GM12878 (cell line): ENCODE measurements at regions not wholly inside any gene's neighbourhood (a gene's known extent, or its start where the extent isn't known, plus 50 kb on each side); places are given as distances from the start of the nearest gene placed in this dataset.

Experiments used
- ATAC-seq: fragments of 200-7000 bp; cut with Tn5 transposase; 3 replicates; pipeline ENCODE4 v1.9.1; 2020; ENCODE audit warnings: mild to moderate bottlenecking, moderate library complexity
- BruUV-seq: library from RNA; stranded (reverse); fragments of 400-500 nt; replicated peaks from 2 replicates; lab custom pipeline; 2021; lab: Mats Ljungman, UMichigan
- CTCF ChIA-PET: fragments of 300-600 bp; sonication (Branson Sonifier 250); formaldehyde crosslinking; extraction: SDS; loops from one replicate; lab custom pipeline; 2021; ENCODE audit warnings: inconsistent platforms; lab: Yijun Ruan, JAX
- POLR2A ChIA-PET: fragments of 350-600 bp; formaldehyde crosslinking; extraction: SDS; loops from one replicate; lab custom pipeline; 2021; ENCODE audit warnings: inconsistent platforms; lab: Charles Lee
- RAD21 ChIA-PET: fragments of 300-600 bp; sonication (Branson Sonifier 250); formaldehyde crosslinking; loops from one replicate; lab custom pipeline; 2023; ENCODE audit warnings: antibody characterized with exemption; ENCODE audit not compliant: unreplicated experiment; lab: Charles Lee
- SMC1A ChIA-PET: fragments of 300-600 bp; sonication (Branson Sonifier 250); formaldehyde crosslinking; loops from one replicate; lab custom pipeline; 2023; ENCODE audit not compliant: unreplicated experiment, uncharacterized antibody; lab: Charles Lee
- DNase-seq: peaks from one replicate; pipeline ENCODE4 v3.0.0-alpha.2; 2011; ENCODE audit warnings: low read depth, low spot score
- FAIRE-seq: peaks from 3 replicates; lab custom pipeline; 2011; peaks lifted over from hg19 to GRCh38; lab: Jason Lieb, UNC
- H2AFZ ChIP-seq: 2 replicates; pipeline ENCODE4 v1.6.0; 2011; ENCODE audit warnings: low read depth, low read length, control low read depth; ENCODE audit not compliant: control insufficient read depth
- H3K27ac ChIP-seq: 2 replicates; pipeline ENCODE4 v1.5.1; 2011; ENCODE audit warnings: control low read depth; ENCODE audit not compliant: control insufficient read depth, insufficient read depth
- H3K27me3 ChIP-seq, 2 experiments: replicated peaks in 1 of 2; 2 replicates each; pipeline versions ENCODE4 v1.6.0 to v1.6.1; 2011; ENCODE audit warnings: low read length in 1 of 2; ENCODE audit not compliant: control insufficient read depth in 2 of 2, insufficient read depth in 2 of 2
- H3K36me3 ChIP-seq, 2 experiments: 2 replicates each; pipeline ENCODE4 v1.5.1; 2011; ENCODE audit warnings: low read length in 1 of 2; ENCODE audit not compliant: control insufficient read depth in 2 of 2, insufficient read depth in 2 of 2
- H3K4me1 ChIP-seq: 2 replicates; pipeline ENCODE4 v1.6.1; 2011; ENCODE audit warnings: mild to moderate bottlenecking, low read length, moderate library complexity, mixed read lengths; ENCODE audit not compliant: control insufficient read depth, insufficient read depth
- H3K4me2 ChIP-seq: 2 replicates; pipeline ENCODE4 v1.6.0; 2011; ENCODE audit warnings: control low read depth; ENCODE audit not compliant: control insufficient read depth, insufficient read depth
- H3K4me3 ChIP-seq: fragments of 200-600 bp; sonication (generic); 2 replicates; pipeline ENCODE4 v1.5.1; 2016
- H3K79me2 ChIP-seq: 2 replicates; pipeline ENCODE4 v1.6.0; 2011; ENCODE audit warnings: low read length; ENCODE audit not compliant: control insufficient read depth, insufficient read depth
- H3K9ac ChIP-seq: 2 replicates; pipeline ENCODE4 v1.8.0; 2011; ENCODE audit warnings: low read length, control low read depth, mixed read lengths; ENCODE audit not compliant: control insufficient read depth, insufficient read depth
- H3K9me3 ChIP-seq: replicated peaks from 3 replicates; pipeline ENCODE4 v1.5.1; 2011; ENCODE audit warnings: mild to moderate bottlenecking, low read length; ENCODE audit not compliant: control insufficient read depth, insufficient read depth
- H4K20me1 ChIP-seq: 2 replicates; pipeline ENCODE4 v1.6.0; 2011; ENCODE audit not compliant: control insufficient read depth, insufficient read depth
- CBX5 ChIP-seq: sonication (generic); IDR thresholded peaks from 2 replicates; pipeline ENCODE4 v1.6.1; 2016; ENCODE audit warnings: low read depth, moderate library complexity, mild to moderate bottlenecking, inconsistent platforms
- NR2C2 ChIP-seq: IDR thresholded peaks from 2 replicates; pipeline ENCODE4 v1.6.1; 2011; ENCODE audit warnings: borderline replicate concordance, low read depth; ENCODE audit not compliant: control insufficient read depth, insufficient read length
- RELA ChIP-seq: fragments of 450-650 bp; IDR thresholded peaks from 2 replicates; pipeline ENCODE4 v1.8.0; 2014; ENCODE audit warnings: borderline replicate concordance; ENCODE audit not compliant: partially characterized antibody
- SUPT20H ChIP-seq: IDR thresholded peaks from 2 replicates; pipeline ENCODE4 v1.6.1; 2011; ENCODE audit warnings: low read depth, mild to moderate bottlenecking, low read length, moderate library complexity, borderline replicate concordance; ENCODE audit not compliant: control insufficient read depth
- WGBS: methylation state at CpG from one replicate; pipeline ENCODE4 v1.1.6; 2016; ENCODE audit warnings: low lambda C conversion rate; ENCODE audit not compliant: insufficient replicate concordance, insufficient coverage; ENCODE audit errors: missing lambda C conversion rate; 5-methylcytosine and 5-hydroxymethylcytosine counted together
- in situ Hi-C: fragments of 300-500 bp; cut with MboI; formaldehyde crosslinking; loops from 9 replicates; pipeline ENCODE4 v1.14.3; 2018; ENCODE audit warnings: mixed read lengths
- intact Hi-C: fragments of 100-400 bp; cut with micrococcal nuclease; formaldehyde crosslinking; loops from one replicate; pipeline ENCODE4 v1.14.2; 2022; ENCODE audit not compliant: unreplicated experiment
- TF ChIP-seq, protein P1 (sequence below): fragments of 450-650 bp; IDR thresholded peaks from 2 replicates; pipeline ENCODE4 v1.6.1; 2016; ENCODE audit warnings: mild to moderate bottlenecking, moderate library complexity, borderline replicate concordance

DNA sequence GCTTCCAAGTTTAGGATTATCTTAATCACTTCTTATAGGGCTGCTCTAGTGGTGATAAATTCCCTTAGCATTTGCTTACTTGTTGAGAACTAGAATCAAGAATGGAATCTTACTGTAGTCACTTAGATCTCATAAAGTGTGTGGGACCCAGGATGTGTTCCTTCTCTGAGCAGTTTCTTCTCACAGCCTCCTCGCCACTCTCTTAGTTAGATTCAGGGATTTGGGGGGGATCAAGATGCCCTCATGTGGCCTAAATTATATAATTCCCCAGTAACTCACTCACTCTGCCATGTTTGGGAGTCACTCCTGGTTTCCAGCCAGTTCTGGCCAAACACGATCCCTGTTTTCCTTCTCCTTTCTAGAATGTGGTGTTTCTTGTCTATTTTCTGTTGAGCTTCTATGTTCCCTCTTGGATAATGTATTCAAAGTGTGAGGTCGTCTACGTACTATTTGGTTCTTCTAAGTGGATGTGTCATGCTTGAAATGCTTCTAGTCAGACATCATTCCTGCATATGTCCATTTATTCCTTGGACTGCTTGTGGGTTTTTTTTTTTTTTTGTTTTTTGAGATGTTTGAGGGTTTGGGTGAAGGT is 414.9 kb upstream of the SYT4 start (continued):
- TF ChIP-seq, protein P1, sequence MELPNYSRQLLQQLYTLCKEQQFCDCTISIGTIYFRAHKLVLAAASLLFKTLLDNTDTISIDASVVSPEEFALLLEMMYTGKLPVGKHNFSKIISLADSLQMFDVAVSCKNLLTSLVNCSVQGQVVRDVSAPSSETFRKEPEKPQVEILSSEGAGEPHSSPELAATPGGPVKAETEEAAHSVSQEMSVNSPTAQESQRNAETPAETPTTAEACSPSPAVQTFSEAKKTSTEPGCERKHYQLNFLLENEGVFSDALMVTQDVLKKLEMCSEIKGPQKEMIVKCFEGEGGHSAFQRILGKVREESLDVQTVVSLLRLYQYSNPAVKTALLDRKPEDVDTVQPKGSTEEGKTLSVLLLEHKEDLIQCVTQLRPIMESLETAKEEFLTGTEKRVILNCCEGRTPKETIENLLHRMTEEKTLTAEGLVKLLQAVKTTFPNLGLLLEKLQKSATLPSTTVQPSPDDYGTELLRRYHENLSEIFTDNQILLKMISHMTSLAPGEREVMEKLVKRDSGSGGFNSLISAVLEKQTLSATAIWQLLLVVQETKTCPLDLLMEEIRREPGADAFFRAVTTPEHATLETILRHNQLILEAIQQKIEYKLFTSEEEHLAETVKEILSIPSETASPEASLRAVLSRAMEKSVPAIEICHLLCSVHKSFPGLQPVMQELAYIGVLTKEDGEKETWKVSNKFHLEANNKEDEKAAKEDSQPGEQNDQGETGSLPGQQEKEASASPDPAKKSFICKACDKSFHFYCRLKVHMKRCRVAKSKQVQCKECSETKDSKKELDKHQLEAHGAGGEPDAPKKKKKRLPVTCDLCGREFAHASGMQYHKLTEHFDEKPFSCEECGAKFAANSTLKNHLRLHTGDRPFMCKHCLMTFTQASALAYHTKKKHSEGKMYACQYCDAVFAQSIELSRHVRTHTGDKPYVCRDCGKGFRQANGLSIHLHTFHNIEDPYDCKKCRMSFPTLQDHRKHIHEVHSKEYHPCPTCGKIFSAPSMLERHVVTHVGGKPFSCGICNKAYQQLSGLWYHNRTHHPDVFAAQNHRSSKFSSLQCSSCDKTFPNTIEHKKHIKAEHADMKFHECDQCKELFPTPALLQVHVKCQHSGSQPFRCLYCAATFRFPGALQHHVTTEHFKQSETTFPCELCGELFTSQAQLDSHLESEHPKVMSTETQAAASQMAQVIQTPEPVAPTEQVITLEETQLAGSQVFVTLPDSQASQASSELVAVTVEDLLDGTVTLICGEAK = no peak
- no peak for TF ChIP-seq RELA
- no peak for TF ChIP-seq SUPT20H
- no peak for TF ChIP-seq CBX5

DNA sequence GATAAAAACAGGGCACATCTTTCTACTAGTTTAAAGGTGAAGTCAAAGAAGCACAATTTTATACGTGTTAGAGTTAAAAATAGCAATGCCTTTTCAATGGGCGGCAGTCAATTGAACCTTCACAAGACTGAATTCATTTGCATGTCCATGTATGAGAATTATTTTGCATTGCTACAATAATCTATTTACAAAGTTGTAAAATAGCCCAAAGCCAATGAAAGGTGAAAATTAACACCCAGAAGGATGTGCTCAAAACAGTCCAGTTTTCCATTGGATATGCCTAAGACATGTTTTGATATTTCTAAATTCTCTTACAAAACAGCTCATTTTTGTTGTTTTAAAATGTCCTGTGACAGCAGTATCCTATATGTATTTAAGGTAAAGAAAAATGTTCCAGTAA is 425.1 kb upstream of the SYT4 start:
- H3K9me3 ChIP-seq = no peaks in the 10 kb centered on the region
- H3K4me3 ChIP-seq = no peak overlapping the region
- no peak overlapping the region for H2AFZ ChIP-seq
- ChIA-PET CTCF (no interaction called here), SMC1A (interaction anchor here (1.2 kb wide), 1 partner anchor 12 kb away, joined by 3 read pairs; no protein-coding TSS in a partner anchor), POLR2A (no interaction called here)
- ATAC-seq (no peak), DNase-seq (no peak)
- no peak overlapping the region for H3K27ac ChIP-seq
- H4K20me1 ChIP-seq = no peaks in the 10 kb centered on the region
- in situ Hi-C loops (no loop called here), intact Hi-C loops (no loop called here)
- no peaks in the 10 kb centered on the region for H3K79me2 ChIP-seq
- TF ChIP-seq NR2C2 = no peak
- TF ChIP-seq, all 136 proteins: peak for 0
- RAD21 ChIA-PET = interaction anchor here (0.6 kb wide), 1 partner anchor 41 kb away, joined by 3 read pairs; no protein-coding TSS in a partner anchor
- FAIRE-seq = no peak
- no TSS peak for BruUV-seq
- H3K36me3 ChIP-seq = no peaks in the 10 kb centered on the region
- no peak overlapping the region for H3K9ac ChIP-seq
- no peaks in the 10 kb centered on the region for H3K27me3 ChIP-seq
- H3K4me2 ChIP-seq = no peak overlapping the region
- no peaks in the 10 kb centered on the region for H3K4me1 ChIP-seq
- WGBS = 31% methylated on average over 2 of the region's 2 CpGs
